ENCODE measurements at regions not wholly inside any gene's neighbourhood (a gene's known extent, or its start where the extent isn't known, plus 50 kb on each side); places are given as distances from the start of the nearest gene placed in this dataset.

GRCh38 chr12:47547077-47547476 lies 158.8 kb downstream of the RPAP3 start:
- H3K4me1 ChIP-seq, result peaks cover 4% of the 10 kb centered on the region
- no peak overlapping the region for H3K4me3 ChIP-seq
- no peaks in the 10 kb centered on the region for H3K36me3 ChIP-seq
- TF ChIP-seq POLR2AphosphoS5 (IDR thresholded peaks at IDR 0.05; ENCODE audit: insufficient read depth in 1 of 2, low read depth in 1 of 2), result no peak
- TF ChIP-seq, protein P1, sequence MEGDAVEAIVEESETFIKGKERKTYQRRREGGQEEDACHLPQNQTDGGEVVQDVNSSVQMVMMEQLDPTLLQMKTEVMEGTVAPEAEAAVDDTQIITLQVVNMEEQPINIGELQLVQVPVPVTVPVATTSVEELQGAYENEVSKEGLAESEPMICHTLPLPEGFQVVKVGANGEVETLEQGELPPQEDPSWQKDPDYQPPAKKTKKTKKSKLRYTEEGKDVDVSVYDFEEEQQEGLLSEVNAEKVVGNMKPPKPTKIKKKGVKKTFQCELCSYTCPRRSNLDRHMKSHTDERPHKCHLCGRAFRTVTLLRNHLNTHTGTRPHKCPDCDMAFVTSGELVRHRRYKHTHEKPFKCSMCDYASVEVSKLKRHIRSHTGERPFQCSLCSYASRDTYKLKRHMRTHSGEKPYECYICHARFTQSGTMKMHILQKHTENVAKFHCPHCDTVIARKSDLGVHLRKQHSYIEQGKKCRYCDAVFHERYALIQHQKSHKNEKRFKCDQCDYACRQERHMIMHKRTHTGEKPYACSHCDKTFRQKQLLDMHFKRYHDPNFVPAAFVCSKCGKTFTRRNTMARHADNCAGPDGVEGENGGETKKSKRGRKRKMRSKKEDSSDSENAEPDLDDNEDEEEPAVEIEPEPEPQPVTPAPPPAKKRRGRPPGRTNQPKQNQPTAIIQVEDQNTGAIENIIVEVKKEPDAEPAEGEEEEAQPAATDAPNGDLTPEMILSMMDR (IDR thresholded peaks at IDR 0.05), result no peak
- TF ChIP-seq POLR2A (IDR thresholded peaks at IDR 0.05), result no peak
- intact Hi-C loops (cut with DNase I), result no loop called here
- no peak overlapping the region for H3K27ac ChIP-seq
- DNase-seq (ENCODE audit: extremely low spot score in 2 of 2), result no peak
- H3K9me3 ChIP-seq, result no peaks in the 10 kb centered on the region
- no peaks in the 10 kb centered on the region for H3K27me3 ChIP-seq

- DNase-seq (ENCODE audit: extremely low spot score in 2 of 2), result no peak
- Histone ChIP-seq H3K9me3 (no peaks in the 10 kb centered on the region), H3K27me3 (no peaks in the 10 kb centered on the region), H3K4me3 (no peak overlapping the region), H3K27ac (no peak overlapping the region), H3K36me3 (no peaks in the 10 kb centered on the region), H3K4me1 (no peaks in the 10 kb centered on the region)
- intact Hi-C loops (cut with DNase I), result no loop called here
- TF ChIP-seq POLR2AphosphoS5 (IDR thresholded peaks at IDR 0.05; ENCODE audit: insufficient read depth in 1 of 2, low read depth in 1 of 2) (no peak), POLR2A (IDR thresholded peaks at IDR 0.05) (no peak)
- TF ChIP-seq, protein P1 (IDR thresholded peaks at IDR 0.05), result no peak
These were observed 159.8 kb downstream of the RPAP3 start for GRCh38 chr12:47545938-47546609.

GRCh38 chr12:47534695-47535094 lies 171.1 kb downstream of the RPAP3 start:
- no peaks in the 10 kb centered on the region for H3K27me3 ChIP-seq
- H3K27ac ChIP-seq, result no peak overlapping the region
- no peak for DNase-seq (ENCODE audit: extremely low spot score in 2 of 2)
- H3K4me1 ChIP-seq, result no peaks in the 10 kb centered on the region
- no peaks in the 10 kb centered on the region for H3K9me3 ChIP-seq
- no peak overlapping the region for H3K4me3 ChIP-seq
- TF ChIP-seq POLR2AphosphoS5 (IDR thresholded peaks at IDR 0.05; ENCODE audit: insufficient read depth in 1 of 2, low read depth in 1 of 2) (no peak), POLR2A (IDR thresholded peaks at IDR 0.05) (no peak)
- TF ChIP-seq, protein P1 (IDR thresholded peaks at IDR 0.05), result no peak
- intact Hi-C loops (cut with DNase I), result no loop called here
- H3K36me3 ChIP-seq, result no peaks in the 10 kb centered on the region

GRCh38 chr12:47530050-47530449 lies 175.8 kb downstream of the RPAP3 start:
- H3K36me3 ChIP-seq, result no peaks in the 10 kb centered on the region
- H3K27me3 ChIP-seq, result no peaks in the 10 kb centered on the region
- TF ChIP-seq POLR2A (IDR thresholded peaks at IDR 0.05) (no peak), POLR2AphosphoS5 (IDR thresholded peaks at IDR 0.05; ENCODE audit: insufficient read depth in 1 of 2, low read depth in 1 of 2) (no peak)
- TF ChIP-seq, protein P1 (IDR thresholded peaks at IDR 0.05), result no peak
- H3K4me3 ChIP-seq, result no peak overlapping the region
- intact Hi-C loops (cut with DNase I), result no loop called here
- DNase-seq (ENCODE audit: extremely low spot score in 2 of 2), result no peak
- H3K4me1 ChIP-seq, result no peaks in the 10 kb centered on the region
- H3K27ac ChIP-seq, result no peak overlapping the region
- H3K9me3 ChIP-seq, result no peaks in the 10 kb centered on the region

DNA sequence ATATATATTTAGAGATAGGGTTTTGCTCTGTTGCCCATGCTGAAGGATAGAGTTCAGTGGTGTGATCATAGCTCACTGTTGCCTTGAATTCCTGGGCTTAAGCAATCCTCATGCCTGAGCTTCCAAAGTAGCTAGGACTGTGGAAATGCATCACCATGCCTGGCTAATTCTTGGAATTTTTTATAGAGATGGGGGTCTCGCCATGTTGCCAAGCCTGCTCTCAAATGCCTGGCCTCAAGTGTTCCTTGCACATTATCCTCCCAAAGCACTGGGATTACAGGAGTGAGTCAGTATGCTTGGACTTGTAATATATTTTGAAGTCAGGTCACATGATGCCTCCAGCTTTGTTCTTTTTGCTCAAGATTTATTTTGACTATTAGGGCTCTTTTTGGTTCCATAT lies 178.0 kb downstream of the RPAP3 start:
- H3K27ac ChIP-seq, result no peak overlapping the region
- H3K9me3 ChIP-seq, result no peaks in the 10 kb centered on the region
- intact Hi-C loops (cut with DNase I), result no loop called here
- no peak for TF ChIP-seq POLR2A (IDR thresholded peaks at IDR 0.05)
- TF ChIP-seq, protein P1 (IDR thresholded peaks at IDR 0.05), result no peak
- no peak for TF ChIP-seq POLR2AphosphoS5 (IDR thresholded peaks at IDR 0.05; ENCODE audit: insufficient read depth in 1 of 2, low read depth in 1 of 2)
- DNase-seq (ENCODE audit: extremely low spot score in 2 of 2), result no peak
- no peaks in the 10 kb centered on the region for H3K4me1 ChIP-seq
- H3K27me3 ChIP-seq, result no peaks in the 10 kb centered on the region
- H3K4me3 ChIP-seq, result no peak overlapping the region
- H3K36me3 ChIP-seq, result no peaks in the 10 kb centered on the region

Data from vagina (tissue), 2 donors.